ENCODE measurements at regions not wholly inside any gene's neighbourhood (a gene's known extent, or its start where the extent isn't known, plus 50 kb on each side); places are given as distances from the start of the nearest gene placed in this dataset.
"Not testable (repeated sequence)": the region's sequence is repeated elsewhere in the genome, so short reads cannot be mapped to it uniquely, and the experiment has no call there.

DNA sequence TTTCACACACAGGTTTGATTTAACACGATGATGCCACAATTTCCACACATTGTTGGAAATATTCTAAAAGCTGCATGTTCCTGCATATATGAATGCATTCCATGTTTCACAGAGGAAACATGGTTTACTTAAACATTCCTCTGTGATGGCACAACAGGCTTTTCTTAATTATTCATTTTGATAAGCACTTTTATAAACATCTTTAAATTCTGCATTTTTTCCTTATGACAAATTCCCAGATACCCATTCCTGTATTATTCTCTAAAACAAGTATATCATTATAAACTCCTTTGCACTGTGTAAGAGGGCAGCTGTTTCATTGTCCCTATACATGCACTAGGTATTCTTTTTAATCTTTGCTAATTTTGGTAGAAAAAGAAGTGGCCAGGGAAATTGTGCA lies 532.3 kb downstream of the SOX6 start:
- DNase-seq: no peak

DNA sequence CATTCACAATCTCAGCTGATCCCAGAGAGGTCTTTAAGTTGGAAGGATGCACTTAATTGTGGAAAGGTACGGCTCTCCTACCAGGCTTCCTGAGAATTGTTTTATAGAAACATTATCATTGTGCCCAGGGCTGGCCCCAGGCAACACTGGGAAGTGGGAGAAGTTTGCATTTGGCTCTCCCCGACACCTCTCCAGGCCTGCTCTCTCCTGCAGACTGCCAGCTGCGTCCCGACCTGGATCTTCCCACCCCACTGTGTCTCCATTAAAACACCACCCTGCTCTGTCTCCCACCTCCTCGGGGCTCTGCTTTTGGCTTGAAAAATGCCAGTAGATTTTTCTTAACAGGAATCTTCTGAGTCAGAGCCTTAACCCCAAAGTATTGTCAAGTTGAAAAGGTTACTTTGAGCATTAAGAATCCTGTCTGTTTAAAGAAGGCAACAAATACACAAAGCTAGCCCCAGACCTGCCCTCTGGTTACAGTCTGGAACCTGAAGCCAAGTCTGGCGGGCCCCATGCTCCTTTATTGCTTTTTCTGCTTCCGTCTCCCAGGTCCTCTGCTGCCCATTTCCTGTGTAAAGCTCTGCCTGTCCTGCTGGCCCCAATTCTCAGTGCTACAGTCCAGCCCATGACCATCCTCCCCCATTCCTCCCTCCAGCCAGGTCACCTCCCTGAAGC lies 530.2 kb downstream of the SOX6 start:
- no peak for DNase-seq

DNA sequence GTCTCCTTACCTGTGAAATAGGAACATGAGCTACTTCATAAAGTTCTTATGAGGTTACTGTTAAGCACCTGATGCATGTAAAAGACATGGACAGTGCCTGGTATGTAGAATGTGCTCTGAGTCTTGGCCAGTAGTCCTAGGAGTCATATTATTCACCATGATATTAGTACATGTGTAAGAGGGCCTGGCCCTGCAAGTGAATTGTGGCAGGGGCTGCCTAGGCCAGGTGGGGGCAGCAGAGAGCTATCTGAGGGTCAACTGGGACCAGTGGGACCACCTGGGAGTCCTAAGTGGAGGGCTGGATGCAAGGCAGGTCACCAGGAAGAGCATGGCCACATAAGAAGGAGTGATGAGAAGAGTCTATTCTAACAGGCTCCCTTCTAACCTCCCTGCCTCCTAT lies 529.5 kb downstream of the SOX6 start:
- DNase-seq: no peak

DNA sequence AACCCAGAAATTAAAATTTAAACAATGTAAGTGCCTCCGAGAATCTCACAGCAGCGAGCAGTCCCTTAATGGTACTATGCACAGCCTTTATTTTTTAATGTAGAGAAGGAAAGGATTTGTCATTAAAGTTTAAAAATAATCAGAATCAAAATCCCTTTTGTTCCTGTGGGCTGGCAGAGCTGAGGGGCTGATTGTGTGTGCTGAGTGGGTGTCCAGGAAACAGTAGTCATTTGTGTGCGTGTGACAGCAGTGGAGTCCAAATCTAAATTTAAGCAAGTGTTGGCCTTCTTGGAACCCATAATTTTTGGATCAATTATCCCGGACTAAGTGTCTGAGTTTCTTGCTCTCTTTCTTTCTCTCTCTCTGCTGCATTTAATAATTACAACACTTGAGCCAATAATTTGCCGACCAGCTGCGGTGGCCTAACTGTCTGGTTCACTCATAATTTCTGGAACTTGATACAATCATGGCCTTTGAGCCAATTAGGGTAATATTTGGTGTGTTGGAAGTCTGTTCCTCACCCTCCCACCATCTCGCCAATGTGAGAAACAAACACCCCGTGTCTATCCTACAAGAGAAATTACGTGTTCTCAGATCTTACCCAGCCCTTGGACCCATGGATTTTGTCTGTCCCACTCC lies 528.0 kb downstream of the SOX6 start:
- DNase-seq: no peak

DNA sequence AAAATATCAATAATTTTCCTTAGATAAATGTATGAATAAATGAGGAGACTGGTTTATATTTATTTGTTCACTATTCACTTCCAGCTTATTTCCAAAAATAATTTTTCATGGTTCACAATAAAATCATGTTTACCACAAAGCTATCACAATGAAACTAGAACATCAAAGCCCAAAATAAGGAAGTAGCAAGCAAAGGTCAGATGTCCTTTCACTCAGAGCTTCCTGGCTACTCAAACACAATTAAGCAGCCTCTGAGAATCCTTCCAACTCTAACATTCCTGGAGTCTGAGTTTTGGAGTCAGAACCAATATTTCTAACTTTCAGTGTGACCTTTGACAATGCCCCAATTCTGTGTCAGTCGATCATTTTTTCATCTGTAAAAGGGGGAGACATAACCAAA lies 527.0 kb downstream of the SOX6 start:
- DNase-seq: no peak

DNA sequence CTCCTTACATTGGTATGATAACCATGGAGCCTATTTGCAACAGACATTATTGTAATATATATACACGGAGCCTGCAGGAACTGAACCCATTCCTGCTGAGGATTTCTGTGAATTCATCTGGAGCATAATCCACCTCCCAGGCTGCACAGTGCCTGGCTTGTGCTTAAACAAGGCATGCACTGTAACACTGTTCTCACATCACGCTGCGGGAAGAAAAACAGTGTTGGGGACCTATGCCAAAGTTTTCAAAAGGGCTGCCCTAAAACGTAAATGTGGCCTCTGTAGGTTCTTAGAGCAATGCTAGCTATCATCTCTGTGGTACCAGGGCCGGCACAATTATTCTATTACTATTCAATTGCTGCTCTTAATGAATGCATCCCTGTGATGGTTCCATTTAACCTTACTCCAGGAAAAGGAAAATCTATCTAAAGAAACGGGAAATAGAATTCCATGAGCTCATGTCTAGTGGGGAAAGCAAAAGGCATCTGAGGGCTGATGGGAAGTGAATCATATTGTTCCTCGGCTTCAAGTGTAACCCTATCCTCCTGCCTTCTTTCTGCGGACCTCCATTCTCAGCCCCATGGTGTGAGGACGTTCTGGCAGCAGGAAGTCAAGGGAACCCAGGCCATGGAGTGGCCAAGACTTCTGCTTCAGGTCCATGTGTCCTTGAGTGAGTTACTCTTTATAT lies 525.5 kb downstream of the SOX6 start:
- DNase-seq: no peak

DNA sequence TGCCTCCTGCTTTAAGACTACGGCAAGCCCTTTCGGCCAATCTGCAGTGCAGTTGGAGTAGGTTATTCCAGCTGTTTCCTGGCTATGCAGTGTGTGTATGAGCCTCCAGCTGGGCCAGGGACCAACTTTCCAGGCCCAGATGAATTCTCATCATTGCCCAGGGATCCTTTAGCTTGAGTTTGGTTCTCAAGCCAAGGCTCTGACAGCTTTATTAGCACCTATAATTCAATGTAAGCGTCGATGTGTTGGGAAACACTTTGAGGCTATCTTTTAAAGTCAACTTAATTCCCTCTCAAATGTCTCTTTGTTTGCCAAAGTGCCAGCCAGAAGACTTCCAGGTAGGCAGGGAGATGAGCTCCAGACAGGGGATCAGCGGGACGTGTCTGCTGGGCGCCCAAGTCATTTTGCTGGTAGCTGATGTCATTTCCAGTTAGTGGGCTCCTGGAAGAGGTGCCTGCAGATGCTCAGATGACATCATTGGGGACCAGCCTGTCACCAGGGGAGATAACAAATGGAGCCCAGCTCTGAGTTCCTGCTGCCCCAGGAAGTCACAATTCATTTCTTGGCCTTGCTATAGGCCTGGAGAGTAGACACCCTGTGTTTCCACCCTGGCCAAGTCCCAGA lies 520.4 kb downstream of the SOX6 start:
- no peak for DNase-seq

DNA sequence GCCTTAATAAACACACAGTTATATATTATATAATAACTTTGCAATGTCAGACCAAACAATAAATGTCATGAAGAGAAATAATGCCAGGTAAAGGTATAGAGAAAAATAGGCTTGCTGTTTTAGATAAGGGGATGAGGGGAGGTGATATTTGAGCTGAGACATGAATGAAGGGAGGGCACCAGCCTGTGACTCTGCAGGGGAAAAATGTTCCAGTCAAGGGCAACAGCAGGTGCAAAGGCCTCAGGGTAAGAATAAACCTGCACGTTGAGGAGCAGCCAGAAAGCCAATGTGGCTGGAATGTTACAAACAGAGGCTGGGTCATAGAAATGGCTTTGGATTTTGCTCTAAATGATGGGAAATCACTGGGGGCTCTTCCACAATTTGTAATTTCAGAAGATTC lies 519.6 kb downstream of the SOX6 start:
- DNase-seq: no peak

DNA sequence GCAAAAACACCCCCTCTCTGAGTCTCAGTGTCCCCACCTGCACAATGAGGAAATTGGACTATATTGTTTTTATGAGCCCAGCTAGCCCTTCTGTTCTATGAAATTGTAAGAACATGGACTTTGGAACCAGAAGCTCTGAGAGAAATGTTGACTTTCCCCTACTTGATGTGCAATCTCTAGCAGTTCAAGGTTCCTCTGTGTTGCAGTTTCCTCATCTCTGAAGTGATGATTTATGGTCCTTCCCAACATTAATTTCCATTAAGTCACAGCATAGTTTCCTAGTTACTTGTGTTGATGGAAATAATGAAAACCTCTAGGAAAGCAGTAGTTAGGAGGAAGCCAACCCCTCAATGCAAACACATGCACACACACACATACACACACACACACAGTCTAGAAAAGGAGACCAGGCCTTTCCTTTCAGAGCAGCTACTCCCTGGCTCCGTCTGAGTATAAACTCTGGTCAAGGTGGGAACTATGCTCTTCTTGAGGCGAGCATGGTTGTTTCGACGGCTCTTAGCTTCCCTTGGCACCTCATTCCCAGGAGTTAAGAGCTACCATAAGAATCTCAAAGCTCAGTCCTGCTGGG lies 518.4 kb downstream of the SOX6 start:
- no peak for DNase-seq

DNA sequence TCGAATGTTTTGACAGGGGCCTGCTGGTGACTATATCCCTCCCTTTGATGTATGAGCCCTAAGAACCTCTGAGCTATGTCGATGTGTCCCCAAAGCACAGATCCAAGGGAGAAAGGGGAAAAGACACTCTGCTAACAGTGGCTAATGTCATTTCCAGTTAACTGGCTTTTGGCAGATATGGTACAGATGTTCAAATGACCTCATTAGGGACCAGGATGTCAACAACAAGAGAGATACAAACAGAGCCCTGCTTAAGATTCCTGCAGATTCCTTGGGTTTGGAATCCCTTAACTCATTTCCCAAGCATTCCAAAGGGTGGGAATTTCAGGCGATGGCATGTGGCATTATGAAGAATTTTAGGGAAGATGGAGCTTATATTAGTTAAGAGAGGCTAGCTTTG lies 517.3 kb downstream of the SOX6 start:
- DNase-seq: no peak

DNA sequence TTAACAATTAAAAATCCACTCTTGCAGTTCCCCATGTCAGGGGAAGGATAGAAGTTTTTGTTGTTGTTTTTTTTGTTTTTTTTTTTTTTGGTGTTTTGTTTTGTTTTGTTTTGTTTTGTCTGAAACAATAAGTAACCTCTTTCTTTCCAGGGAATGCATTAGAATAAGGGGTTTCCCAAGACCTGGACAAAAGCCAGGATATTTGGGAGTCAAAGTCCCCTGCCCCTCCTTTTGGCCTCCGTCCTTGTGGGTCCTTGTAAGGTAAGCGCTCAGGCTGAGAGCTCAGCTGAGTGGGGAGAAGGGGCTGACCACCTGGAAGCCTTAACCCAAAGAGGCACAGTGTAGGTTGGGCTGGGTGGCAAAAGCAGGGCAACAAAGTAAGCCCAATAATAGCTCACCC lies 515.4 kb downstream of the SOX6 start:
- no peak for DNase-seq

DNA sequence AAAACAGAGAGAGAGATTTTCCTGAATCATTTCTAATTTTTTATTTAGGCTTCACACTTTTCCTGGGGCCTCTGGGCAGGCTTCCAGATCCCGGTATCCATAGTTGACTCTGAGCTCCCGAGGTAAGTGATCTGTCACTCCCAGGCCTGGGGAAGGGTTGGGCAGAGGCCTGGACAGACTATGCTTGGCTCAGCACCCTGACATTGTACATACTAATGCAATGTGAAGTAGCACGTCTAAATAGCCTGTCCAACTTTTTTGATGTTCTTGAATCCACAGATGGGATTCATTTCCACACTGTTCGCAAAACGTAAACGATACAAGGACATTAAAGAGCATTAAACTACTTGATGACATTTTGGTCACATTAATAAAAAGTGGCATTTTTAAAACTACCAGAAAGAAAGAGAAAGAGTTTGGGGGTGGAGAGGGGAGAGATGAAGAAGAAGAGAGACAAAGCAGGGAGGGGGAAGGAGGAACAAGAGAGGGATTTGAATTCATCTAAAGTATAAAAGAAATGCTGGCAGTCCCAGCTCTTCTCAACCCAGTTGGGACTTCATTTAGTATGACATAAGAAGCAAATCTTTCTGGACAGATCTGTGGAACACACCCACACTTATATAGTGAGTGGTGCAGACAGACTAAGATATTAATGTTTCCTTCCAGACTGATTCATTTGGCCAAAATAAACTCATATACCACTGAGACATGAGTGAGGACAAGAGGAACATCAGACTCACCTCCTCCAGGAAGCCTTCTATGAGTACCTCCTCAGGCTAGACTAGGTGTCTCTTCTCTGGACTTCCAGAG lies 514.2 kb downstream of the SOX6 start:
- no peak for DNase-seq

DNA sequence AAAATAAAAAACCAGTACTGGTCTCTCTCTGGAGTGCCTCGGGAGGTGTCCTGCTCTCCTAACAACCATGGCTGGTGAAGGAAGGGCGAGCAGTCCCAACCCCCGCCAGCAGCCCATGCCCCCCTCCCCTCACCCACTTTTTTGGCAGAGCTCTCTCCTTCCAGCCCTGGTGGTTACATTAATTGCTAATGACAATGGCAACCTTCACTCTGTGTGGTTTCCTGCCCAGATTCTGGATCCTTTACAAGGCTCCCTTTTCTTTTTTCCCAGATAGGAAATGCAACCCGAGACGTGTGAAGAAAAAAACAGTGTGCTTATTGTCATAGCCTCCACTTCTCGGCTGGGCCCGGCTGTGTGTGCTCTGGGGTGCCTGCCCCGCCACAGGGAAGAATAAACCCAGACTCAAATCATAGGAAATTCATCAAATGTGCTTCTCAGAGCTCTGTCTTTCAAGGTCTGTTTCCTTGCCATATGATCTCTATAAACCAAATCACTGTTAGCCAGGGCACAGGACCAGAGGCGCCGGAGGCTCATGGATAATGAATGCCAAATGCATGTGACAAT lies 513.0 kb downstream of the SOX6 start:
- no peak for DNase-seq

DNA sequence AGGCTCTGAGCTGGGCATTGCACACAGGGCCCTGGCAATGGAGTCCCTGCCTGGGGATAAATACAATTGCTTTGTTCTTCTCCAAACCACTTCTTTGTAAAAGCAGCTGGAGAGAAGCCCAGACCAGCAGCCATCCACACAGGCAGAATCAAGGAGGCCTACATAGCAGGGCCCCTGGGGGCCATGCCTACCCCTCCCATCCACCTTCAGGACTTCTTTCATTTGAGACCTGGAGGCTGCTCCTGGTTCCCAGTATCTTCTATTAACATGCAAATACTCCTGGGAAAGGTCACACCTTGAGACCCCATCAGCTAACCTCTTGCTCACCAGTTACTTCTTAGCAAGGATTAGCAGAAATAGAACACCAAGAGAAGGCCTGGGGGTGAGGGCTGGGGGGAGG lies 511.1 kb downstream of the SOX6 start:
- DNase-seq: no peak

DNA sequence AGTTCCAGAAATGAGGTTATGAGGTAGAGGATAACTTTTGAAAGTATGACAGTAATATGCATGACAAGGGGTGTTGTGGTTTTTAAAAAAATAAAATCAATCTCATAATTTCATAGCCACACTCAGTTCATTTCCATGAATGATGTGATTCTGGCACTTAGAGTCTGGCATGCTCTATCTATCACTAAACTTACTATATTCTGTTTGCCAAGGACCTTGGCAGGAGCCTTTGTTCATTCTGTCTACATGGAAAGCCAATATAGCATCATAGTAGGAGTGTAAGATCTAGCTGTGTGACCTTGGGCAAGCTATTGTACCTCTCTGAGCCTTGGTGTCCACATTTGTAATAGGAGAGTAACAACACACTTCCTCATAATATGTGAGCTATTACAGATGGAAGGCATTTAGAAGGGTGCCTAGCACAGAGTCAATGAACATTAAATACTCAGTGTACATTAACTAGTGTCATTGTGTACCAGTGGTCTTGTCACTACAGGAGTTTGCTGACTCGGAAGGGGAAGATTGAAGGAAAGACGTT lies 507.6 kb downstream of the SOX6 start:
- no peak for DNase-seq

DNA sequence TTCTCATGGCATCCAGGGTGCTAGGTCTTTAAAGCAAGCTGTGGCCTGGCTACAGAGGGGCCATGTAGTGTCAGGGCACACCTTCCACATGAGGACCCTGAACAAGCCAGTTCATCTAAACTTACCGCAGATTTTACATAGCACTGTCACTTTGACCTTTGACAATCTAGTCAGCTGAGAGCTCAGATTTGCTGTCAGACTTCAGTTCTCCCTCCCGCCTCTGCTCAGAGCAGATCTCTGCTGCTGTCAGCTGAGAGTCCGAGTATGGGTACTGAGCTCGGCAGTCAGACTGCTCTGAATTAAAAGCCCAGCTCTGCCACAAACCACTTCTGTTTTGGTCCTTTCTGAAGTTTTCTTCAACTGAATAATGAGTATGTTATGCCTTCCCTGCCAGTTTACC lies 507.1 kb downstream of the SOX6 start:
- no peak for DNase-seq

DNA sequence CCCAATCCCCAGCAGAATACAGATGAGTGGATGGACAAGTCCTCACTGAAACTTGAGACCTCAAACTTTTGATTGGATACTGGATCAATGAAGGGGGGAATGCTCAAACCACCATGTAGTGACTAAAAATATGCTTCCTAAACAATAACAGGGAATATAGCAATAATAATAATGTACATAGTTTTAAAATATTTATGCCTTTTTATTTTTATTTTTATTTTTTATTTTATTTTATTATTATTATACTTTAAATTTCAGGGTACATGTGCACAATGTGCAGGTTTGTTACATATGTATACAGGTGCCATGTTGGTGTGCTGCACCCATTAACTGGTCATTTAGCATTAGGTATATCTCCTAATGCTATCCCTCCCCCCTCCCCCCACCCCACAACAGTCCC lies 506.0 kb downstream of the SOX6 start:
- DNase-seq: not testable (repeated sequence)

DNA sequence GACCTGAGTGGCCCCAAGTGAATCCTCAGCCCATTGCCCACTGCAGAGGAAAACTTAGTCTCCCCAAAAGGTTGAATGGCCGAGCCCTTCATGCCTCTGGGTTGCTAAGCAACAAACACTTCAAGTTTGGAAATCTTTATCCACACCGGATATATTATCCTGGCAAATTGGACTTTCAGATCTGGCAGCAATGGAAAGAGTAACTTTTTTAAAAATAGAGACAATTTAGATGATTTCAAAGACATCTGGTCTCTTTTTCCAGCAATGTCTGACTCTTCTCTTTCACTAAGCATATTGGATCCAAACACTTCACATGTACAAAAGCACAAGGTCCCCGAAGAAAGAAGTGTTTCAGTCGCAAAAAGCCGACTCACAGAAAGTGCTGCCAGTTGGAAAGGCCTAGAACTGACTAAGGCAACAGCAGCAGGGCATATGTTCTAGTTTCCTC lies 505.3 kb downstream of the SOX6 start:
- DNase-seq: no peak

DNA sequence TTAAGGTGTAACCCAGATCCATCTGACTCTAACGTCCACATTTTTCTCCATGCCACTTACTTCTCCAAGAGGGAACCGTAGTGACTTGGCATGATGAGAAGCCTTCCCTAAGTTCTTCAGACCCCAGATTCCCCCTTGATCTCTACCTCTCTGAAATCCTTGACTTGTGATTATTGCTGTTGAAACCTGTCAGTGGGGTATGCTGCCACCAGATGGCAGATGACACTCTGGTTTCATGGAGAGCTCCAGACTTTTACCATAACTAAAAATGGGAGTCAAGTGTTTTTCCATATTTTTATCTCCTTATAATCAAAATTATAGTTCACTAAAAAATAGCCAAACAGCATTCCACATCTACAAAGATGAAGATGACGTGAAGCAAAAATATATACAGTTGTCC lies 504.2 kb downstream of the SOX6 start:
- DNase-seq: no peak

DNA sequence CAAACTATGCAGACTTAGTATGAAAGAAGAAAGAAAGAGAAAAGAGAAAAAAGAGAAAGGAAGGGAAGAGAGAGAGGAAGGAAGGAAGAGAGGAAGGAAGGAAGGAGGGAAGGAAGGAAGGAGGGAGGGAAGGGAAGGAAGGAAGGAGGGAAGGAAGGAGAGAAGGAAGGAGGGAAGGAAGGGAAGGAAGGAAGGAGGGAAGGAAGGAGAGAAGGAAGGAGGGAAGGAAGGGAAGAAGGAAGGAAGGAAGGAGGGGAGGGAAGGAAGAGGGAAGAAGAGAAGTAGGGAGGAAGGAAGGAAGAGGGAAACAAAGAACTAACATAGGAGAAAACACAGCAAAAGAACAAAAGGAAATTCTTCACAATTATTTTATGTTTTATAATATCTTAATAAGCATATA lies 502.1 kb downstream of the SOX6 start:
- no peak for DNase-seq

DNA sequence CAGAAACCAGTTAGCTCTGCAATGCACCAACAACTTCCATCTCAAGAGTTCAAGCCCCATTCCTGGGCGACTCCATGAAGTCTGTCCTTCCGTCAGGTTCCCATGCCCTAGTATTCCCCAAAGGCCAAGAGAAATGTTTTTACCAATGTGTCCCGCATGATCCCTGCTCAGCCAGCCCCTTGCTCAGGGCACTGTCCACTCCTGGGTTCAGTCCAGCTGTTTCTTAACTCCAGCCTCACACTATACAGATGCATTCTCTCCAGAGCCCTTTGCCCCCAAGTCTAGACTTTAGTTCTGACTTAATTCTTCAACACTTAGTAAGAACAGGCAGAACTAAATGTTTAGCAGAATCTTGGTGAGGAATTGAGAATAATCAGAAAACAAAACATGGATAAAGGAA lies 497.5 kb downstream of the SOX6 start:
- no peak for DNase-seq

DNA sequence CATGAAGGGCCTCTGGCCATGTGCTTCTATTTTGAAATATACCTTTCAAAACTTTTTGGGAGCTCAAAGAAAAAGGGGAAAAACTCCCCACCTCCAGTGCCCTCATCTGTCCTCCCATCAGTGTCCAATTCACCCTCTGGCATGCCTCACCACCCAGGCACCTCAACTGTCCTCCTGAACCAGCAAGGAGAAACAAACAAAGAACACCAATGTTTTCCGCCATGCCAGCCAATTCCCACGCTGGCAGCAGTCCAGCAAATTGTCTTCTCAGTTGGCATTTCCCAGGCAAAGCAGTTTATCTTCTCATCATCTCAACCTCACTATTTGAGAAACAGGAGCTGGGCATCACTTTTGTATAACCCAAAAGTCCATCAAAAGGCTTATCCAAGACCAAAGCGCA lies 496.9 kb downstream of the SOX6 start:
- DNase-seq: no peak

Measured in NCI-H1694 (cell line).